ENCODE measurements at regions not wholly inside any gene's neighbourhood (a gene's known extent, or its start where the extent isn't known, plus 50 kb on each side); places are given as distances from the start of the nearest gene placed in this dataset.
"Not testable (repeated sequence)": the region's sequence is repeated elsewhere in the genome, so short reads cannot be mapped to it uniquely, and the experiment has no call there.

GRCh38 chr2:18311420-18312195, 248.8 kb downstream of the RDH14 start:
- no peak for DNase-seq (ENCODE audit: low read depth)

GRCh38 chr2:18309627-18310026, 250.8 kb downstream of the RDH14 start:
- DNase-seq (ENCODE audit: low read depth), result no peak

- DNase-seq (ENCODE audit: low read depth), result no peak
Measured at GRCh38 chr2:18309188-18309587, 251.3 kb downstream of the RDH14 start.

GRCh38 chr2:18304849-18305248, 255.6 kb downstream of the RDH14 start:
- no peak for DNase-seq (ENCODE audit: low read depth)

GRCh38 chr2:18301421-18302139, 258.9 kb downstream of the RDH14 start:
- DNase-seq (ENCODE audit: low read depth), result no peak

- no peak for DNase-seq (ENCODE audit: low read depth)
Measured at GRCh38 chr2:18299423-18300212, 260.8 kb downstream of the RDH14 start.

- DNase-seq (ENCODE audit: low read depth), result no peak
Measured at GRCh38 chr2:18297534-18298058, 262.9 kb downstream of the RDH14 start.

- no peak for DNase-seq (ENCODE audit: low read depth)
Measured at GRCh38 chr2:18290386-18290785, 270.1 kb downstream of the RDH14 start.

- no peak for DNase-seq (ENCODE audit: low read depth)
Measured at GRCh38 chr2:18286897-18287296, 273.6 kb downstream of the RDH14 start.

- DNase-seq (ENCODE audit: low read depth), result no peak
Measured at GRCh38 chr2:18284331-18284730, 276.1 kb downstream of the RDH14 start.

GRCh38 chr2:18282026-18282425, 278.4 kb downstream of the RDH14 start:
- DNase-seq (ENCODE audit: low read depth), result no peak

GRCh38 chr2:18276583-18277075, 283.8 kb downstream of the RDH14 start:
- DNase-seq (ENCODE audit: low read depth), result no peak

- DNase-seq (ENCODE audit: low read depth), result no peak
Measured at GRCh38 chr2:18273205-18273604, 287.2 kb downstream of the RDH14 start.

- no peak for DNase-seq (ENCODE audit: low read depth)
Measured at GRCh38 chr2:18272148-18272494, 288.3 kb downstream of the RDH14 start.

GRCh38 chr2:18271370-18272147, 288.9 kb downstream of the RDH14 start:
- no peak for DNase-seq (ENCODE audit: low read depth)

GRCh38 chr2:18268400-18268799, 292.1 kb downstream of the RDH14 start:
- no peak for DNase-seq (ENCODE audit: low read depth)

- no peak for DNase-seq (ENCODE audit: low read depth)
Measured at GRCh38 chr2:18267501-18267900, 293.0 kb downstream of the RDH14 start.

- DNase-seq (ENCODE audit: low read depth), result not testable (repeated sequence)
Measured at GRCh38 chr2:18266699-18267098, 293.8 kb downstream of the RDH14 start.

GRCh38 chr2:18265614-18266586, 294.6 kb downstream of the RDH14 start:
- DNase-seq (ENCODE audit: low read depth), result no peak

- DNase-seq (ENCODE audit: low read depth), result no peak
Measured at GRCh38 chr2:18262601-18263000, 297.9 kb downstream of the RDH14 start.
